GM18868 (cell line): ENCODE measurements at regions not wholly inside any gene's neighbourhood (a gene's known extent, or its start where the extent isn't known, plus 50 kb on each side); places are given as distances from the start of the nearest gene placed in this dataset.

ENCODE experiments used
- ATAC-seq: cut with Tn5 transposase; IDR thresholded peaks from one replicate; pipeline ENCODE4 v1.9.1; 2021; ENCODE audit warnings: mild to moderate bottlenecking, moderate library complexity; ENCODE audit not compliant: unreplicated experiment

GRCh38 chr10:71137701-71138100 is 74.7 kb upstream of the UNC5B start:
- no peak for ATAC-seq

GRCh38 chr10:71138166-71138830 is 74.1 kb upstream of the UNC5B start:
- no peak for ATAC-seq

GRCh38 chr10:71141528-71141927 is 70.8 kb upstream of the UNC5B start:
- ATAC-seq, result no peak

- no peak for ATAC-seq
Measured at GRCh38 chr10:71143170-71143569, 69.2 kb upstream of the UNC5B start.

GRCh38 chr10:71143610-71144009 is 68.8 kb upstream of the UNC5B start:
- ATAC-seq, result no peak

GRCh38 chr10:71144824-71145223 is 67.5 kb upstream of the UNC5B start:
- ATAC-seq, result no peak

GRCh38 chr10:71145352-71145945 is 66.9 kb upstream of the UNC5B start:
- ATAC-seq, result no peak

- ATAC-seq, result no peak
Measured at GRCh38 chr10:71150796-71151195, 61.6 kb upstream of the UNC5B start.

GRCh38 chr10:71152043-71152442 is 60.3 kb upstream of the UNC5B start:
- ATAC-seq, result no peak

GRCh38 chr10:71156436-71156835 is 55.9 kb upstream of the UNC5B start:
- ATAC-seq, result no peak

GRCh38 chr10:71157435-71157834 is 54.9 kb upstream of the UNC5B start:
- no peak for ATAC-seq

GRCh38 chr10:71158251-71158650 is 54.1 kb upstream of the UNC5B start:
- no peak for ATAC-seq

- no peak for ATAC-seq
Measured at GRCh38 chr10:71158902-71159301, 53.5 kb upstream of the UNC5B start.

GRCh38 chr10:71159892-71160291 is 52.5 kb upstream of the UNC5B start:
- no peak for ATAC-seq

GRCh38 chr10:71161425-71161824 is 50.9 kb upstream of the UNC5B start:
- ATAC-seq, result no peak
